ENCODE measurements at regions not wholly inside any gene's neighbourhood (a gene's known extent, or its start where the extent isn't known, plus 50 kb on each side); places are given as distances from the start of the nearest gene placed in this dataset.

DNA sequence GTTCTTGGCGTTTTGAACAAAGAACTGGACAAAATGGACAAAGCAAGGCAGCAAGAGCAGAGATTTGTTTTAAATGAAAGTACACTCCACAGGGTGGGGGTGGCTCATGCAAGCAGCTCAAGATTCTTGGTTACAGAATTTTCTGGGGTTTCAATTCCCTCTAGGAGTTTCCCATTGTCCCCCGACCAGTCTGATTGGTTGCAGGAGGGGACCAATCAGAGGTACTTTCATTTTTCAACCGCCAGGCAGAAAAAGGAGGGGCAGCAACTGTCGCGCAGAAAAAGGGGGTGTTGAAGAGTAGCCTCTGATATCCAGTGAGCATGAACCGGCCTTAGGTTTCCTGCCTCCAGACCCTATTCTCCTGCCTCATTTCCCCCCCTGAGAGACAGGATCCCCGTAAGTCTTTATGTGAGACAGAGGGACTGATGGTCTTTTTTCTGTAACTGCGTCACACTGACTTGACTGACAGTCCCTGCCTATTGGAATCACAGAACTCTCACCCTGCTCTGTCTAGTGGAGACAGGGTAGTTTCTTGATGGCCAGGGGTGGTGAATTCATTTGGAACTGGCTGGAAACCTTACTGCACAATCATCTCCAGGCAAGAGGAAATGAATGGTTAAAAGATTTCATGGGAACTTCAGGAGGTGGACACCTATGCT is 59.4 kb upstream of the ALOX12 start:
- in situ Hi-C loops (cut with MboI; ENCODE audit: low pct_unique_long_range_greater_than_20kb, low sequenced_read_pairs), result no loop called here
- DNase-seq, result no peak

- DNase-seq, result no peak
These were observed 57.2 kb upstream of the ALOX12 start for GRCh38 chr17:6938637-6939036.

GRCh38 chr17:6940186-6940649 is 55.6 kb upstream of the ALOX12 start:
- no peak for DNase-seq
- in situ Hi-C loops (cut with MboI; ENCODE audit: low pct_unique_long_range_greater_than_20kb, low sequenced_read_pairs), result no loop called here

More at GRCh38 chr17:6938637-6939036, 57.2 kb upstream of the ALOX12 start:
- in situ Hi-C loops (cut with MboI; ENCODE audit: low pct_unique_long_range_greater_than_20kb, low sequenced_read_pairs), result no loop called here

- DNase-seq, result no peak
- in situ Hi-C loops (cut with MboI; ENCODE audit: low pct_unique_long_range_greater_than_20kb, low sequenced_read_pairs), result no loop called here
These were observed 53.9 kb upstream of the ALOX12 start for GRCh38 chr17:6941989-6942388.

- in situ Hi-C loops (cut with MboI; ENCODE audit: low pct_unique_long_range_greater_than_20kb, low sequenced_read_pairs), result no loop called here
- no peak for DNase-seq
These were observed 52.4 kb upstream of the ALOX12 start for GRCh38 chr17:6943406-6943805.
